Testis (tissue), 2 donors: ENCODE measurements at regions not wholly inside any gene's neighbourhood (a gene's known extent, or its start where the extent isn't known, plus 50 kb on each side); places are given as distances from the start of the nearest gene placed in this dataset.

Experiments
- DNase-seq: peaks from one replicate; pipeline ENCODE4 v3.0.0-alpha.2; 2019
- H3K27ac ChIP-seq, 2 donors: fragments of 200-600 bp; sonication (generic); one replicate each; pipeline ENCODE4 v1.5.1; 2019
- H3K27me3 ChIP-seq: fragments of 200-600 bp; sonication (generic); one replicate; pipeline ENCODE4 v1.5.1; 2019
- H3K36me3 ChIP-seq: fragments of 200-600 bp; sonication (generic); one replicate; pipeline ENCODE4 v1.5.1; 2017; ENCODE audit warnings: low read depth; ENCODE audit errors: missing control alignments
- H3K4me1 ChIP-seq: fragments of 200-600 bp; sonication (generic); one replicate; pipeline ENCODE4 v1.5.1; 2019
- H3K4me3 ChIP-seq, 2 donors: fragments of 200-600 bp; sonication (generic); one replicate each; pipeline ENCODE4 v1.5.1; 2017 to 2019
- H3K9me3 ChIP-seq: fragments of 200-600 bp; sonication (generic); one replicate; pipeline ENCODE4 v1.5.1; 2017
- POLR2A ChIP-seq: fragments of 450-650 bp; IDR thresholded peaks from one replicate; pipeline ENCODE4 v1.6.1; 2017; ENCODE audit warnings: antibody characterized with exemption, mild to moderate bottlenecking, moderate library complexity
- WGBS, 2 donors: methylation state at CpG; one replicate each; pipeline ENCODE4 v1.1.5; 2018; 5-methylcytosine and 5-hydroxymethylcytosine counted together
- intact Hi-C: fragments of 100-400 bp; cut with DNase I; formaldehyde crosslinking; loops from one replicate; pipeline ENCODE4 v1.15.1; 2023; ENCODE audit warnings: low total_unique reads
- TF ChIP-seq, protein P1 (sequence below), 3 experiments: fragments of 450-650 bp in 2 of 3; fragments of 200-600 bp in 1 of 3; sonication (generic) in 1 of 3; IDR thresholded peaks; one replicate each; pipeline ENCODE4 v1.5.1; 2016 to 2019; ENCODE audit warnings: antibody characterized with exemption in 3 of 3, mild to moderate bottlenecking in 2 of 3, moderate library complexity in 1 of 3

- Histone ChIP-seq H3K4me3 (no peak overlapping the region), H3K27ac (no peak overlapping the region), H3K27me3 (no peaks in the 10 kb centered on the region), H3K9me3 (no peaks in the 10 kb centered on the region), H3K36me3 (no peaks in the 10 kb centered on the region), H3K4me1 (no peaks in the 10 kb centered on the region)
- DNase-seq, result no peak
- intact Hi-C loops, result no loop called here
- WGBS, 2 donors, result 86 to 90% methylated on average over 7 of the region's 7 CpGs
- TF ChIP-seq POLR2A, result no peak
- TF ChIP-seq, protein P1, sequence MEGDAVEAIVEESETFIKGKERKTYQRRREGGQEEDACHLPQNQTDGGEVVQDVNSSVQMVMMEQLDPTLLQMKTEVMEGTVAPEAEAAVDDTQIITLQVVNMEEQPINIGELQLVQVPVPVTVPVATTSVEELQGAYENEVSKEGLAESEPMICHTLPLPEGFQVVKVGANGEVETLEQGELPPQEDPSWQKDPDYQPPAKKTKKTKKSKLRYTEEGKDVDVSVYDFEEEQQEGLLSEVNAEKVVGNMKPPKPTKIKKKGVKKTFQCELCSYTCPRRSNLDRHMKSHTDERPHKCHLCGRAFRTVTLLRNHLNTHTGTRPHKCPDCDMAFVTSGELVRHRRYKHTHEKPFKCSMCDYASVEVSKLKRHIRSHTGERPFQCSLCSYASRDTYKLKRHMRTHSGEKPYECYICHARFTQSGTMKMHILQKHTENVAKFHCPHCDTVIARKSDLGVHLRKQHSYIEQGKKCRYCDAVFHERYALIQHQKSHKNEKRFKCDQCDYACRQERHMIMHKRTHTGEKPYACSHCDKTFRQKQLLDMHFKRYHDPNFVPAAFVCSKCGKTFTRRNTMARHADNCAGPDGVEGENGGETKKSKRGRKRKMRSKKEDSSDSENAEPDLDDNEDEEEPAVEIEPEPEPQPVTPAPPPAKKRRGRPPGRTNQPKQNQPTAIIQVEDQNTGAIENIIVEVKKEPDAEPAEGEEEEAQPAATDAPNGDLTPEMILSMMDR (IDR thresholded peaks at IDR 0.05), result no peak
Measured at GRCh38 chr11:128302425-128303186, 284.8 kb downstream of the ETS1 start.

DNA sequence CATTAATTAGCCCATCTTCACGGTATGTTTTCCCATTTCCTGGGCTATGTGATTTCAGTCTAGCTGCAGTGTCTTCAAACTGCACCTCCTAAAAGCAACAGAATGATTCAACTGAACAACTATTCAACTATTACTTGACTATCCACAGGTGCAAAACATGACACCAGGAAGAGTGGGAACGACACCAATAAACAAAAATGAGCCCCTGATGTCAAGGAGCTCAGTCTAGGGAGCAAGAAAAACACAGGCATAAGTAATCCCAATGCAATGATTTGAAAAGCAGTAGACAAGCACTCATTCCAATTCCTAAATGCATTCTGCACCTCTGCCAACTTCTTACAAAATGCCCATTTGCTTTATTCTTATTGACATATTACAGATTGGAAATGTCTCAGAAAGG lies 285.6 kb downstream of the ETS1 start:
- TF ChIP-seq, protein P1 (IDR thresholded peaks at IDR 0.05), result no peak
- TF ChIP-seq POLR2A, result no peak
- Histone ChIP-seq H3K27ac (no peak overlapping the region), H3K4me3 (no peak overlapping the region), H3K27me3 (no peaks in the 10 kb centered on the region), H3K9me3 (no peaks in the 10 kb centered on the region), H3K36me3 (no peaks in the 10 kb centered on the region), H3K4me1 (no peaks in the 10 kb centered on the region)
- WGBS, 2 donors, result 85 to 87% methylated on average over 2 of the region's 2 CpGs
- no peak for DNase-seq
- intact Hi-C loops, result no loop called here

GRCh38 chr11:128300785-128301184 lies 286.6 kb downstream of the ETS1 start:
- 95 to 96% methylated on average over 2 of the region's 2 CpGs for WGBS, 2 donors
- intact Hi-C loops, result no loop called here
- H3K9me3 ChIP-seq, result no peaks in the 10 kb centered on the region
- H3K27ac ChIP-seq, result no peak overlapping the region
- H3K36me3 ChIP-seq, result no peaks in the 10 kb centered on the region
- H3K27me3 ChIP-seq, result no peaks in the 10 kb centered on the region
- no peaks in the 10 kb centered on the region for H3K4me1 ChIP-seq
- no peak for TF ChIP-seq POLR2A
- TF ChIP-seq, protein P1 (IDR thresholded peaks at IDR 0.05), result no peak
- H3K4me3 ChIP-seq, result no peak overlapping the region
- DNase-seq, result no peak

GRCh38 chr11:128299132-128299726 lies 288.1 kb downstream of the ETS1 start:
- H3K27ac ChIP-seq, result no peak overlapping the region

More at GRCh38 chr11:128299132-128299726, 288.1 kb downstream of the ETS1 start:
- H3K27me3 ChIP-seq, result no peaks in the 10 kb centered on the region
- H3K36me3 ChIP-seq, result no peaks in the 10 kb centered on the region
- H3K4me1 ChIP-seq, result no peaks in the 10 kb centered on the region
- intact Hi-C loops, result no loop called here
- no peak for TF ChIP-seq POLR2A
- TF ChIP-seq, protein P1 (IDR thresholded peaks at IDR 0.05), result no peak
- WGBS, 2 donors, result 66 to 69% methylated on average over 6 of the region's 6 CpGs
- H3K4me3 ChIP-seq, result no peak overlapping the region
- H3K9me3 ChIP-seq, result no peaks in the 10 kb centered on the region
- DNase-seq, result no peak
